HG02623 (cell line): ENCODE measurements at regions not wholly inside any gene's neighbourhood (a gene's known extent, or its start where the extent isn't known, plus 50 kb on each side); places are given as distances from the start of the nearest gene placed in this dataset.

Experiments used
- ATAC-seq: cut with Tn5 transposase; IDR thresholded peaks from one replicate; pipeline ENCODE4 v1.9.1; 2021; ENCODE audit warnings: moderate library complexity; ENCODE audit not compliant: unreplicated experiment

DNA sequence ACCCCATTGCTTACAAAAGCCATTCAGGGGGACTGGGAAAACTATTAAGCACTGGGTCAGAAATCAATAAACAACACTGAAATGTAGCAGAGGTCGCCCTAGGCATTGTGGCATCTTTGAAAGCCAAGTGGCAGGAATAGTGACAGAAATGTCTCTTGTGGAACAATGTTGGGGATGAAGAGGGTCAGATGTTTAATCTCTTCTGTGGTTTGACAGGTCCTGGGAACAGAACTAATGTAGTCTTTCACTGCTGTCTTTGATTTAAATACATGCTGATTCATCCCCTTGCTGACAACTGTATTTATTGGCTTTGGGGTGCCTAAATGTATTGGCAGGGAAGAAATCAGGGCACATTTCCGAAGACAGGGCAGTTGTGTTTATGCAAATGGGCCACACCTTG lies 194.8 kb downstream of the ATG4C start:
- no peak for ATAC-seq

- no peak for ATAC-seq
Observed at GRCh38 chr1:62981434-62981833, 197.5 kb downstream of the ATG4C start.

DNA sequence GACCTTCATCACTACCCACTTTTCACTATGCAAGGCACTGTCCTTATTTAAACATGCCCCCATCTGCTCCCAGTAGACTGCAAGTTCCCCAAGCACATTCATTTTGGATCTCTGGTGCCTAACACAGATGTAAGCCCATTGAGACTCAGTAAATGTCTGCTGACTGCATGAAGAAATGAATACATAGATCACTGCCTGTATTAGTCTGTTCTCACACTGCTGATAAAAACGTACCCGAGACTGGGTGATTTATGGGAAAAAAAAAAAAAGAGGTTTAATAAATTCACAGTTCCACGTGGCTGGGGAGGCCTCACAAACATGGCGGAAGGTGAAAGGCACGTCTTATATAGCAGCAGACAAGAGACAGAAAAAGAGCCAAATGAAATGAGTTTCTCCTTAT lies 204.9 kb downstream of the ATG4C start:
- ATAC-seq = no peak

GRCh38 chr1:62989497-62989896 lies 205.6 kb downstream of the ATG4C start:
- ATAC-seq = no peak

GRCh38 chr1:62991152-62991551 lies 207.2 kb downstream of the ATG4C start:
- ATAC-seq = no peak

GRCh38 chr1:62993844-62994243 lies 209.9 kb downstream of the ATG4C start:
- no peak for ATAC-seq

DNA sequence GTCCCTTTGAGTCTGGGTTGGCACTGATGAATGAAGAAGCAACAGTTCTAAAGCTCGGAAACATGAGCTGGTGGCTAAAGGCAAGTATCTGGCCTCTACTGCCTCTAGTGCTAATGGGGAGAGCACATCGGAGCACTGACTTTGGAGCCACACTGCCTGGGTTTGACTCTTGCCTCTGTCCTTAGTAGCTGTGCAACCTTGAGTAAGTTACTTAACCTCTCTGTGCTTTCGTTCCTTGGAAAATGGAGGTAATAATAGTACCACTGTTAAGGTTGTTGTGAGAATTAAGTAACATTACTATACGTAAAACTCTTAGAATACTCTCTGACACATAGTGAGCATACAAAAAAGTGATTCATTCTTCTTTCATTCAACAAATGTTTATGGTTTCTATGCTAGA lies 211.2 kb downstream of the ATG4C start:
- ATAC-seq = no peak

DNA sequence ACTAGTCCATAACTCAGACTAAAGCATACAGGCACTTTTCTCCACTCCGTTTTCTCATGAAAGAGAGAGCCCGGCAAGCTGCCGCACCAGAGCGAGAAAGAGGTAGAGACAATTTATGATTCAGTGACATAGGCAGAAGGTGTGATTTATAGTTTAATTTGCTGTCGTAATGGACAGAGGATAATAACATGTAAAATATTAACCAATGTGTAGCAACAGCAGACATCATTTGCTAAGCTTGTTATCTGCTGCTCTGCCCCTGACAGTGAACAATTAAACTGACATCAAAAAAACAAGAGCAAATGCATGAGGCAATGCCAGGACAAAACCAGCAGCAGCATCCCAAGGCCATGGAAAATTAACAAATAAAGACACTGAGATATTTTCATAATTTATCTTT lies 214.0 kb downstream of the ATG4C start:
- no peak for ATAC-seq

GRCh38 chr1:62998845-62999649 lies 215.1 kb downstream of the ATG4C start:
- ATAC-seq = no peak

DNA sequence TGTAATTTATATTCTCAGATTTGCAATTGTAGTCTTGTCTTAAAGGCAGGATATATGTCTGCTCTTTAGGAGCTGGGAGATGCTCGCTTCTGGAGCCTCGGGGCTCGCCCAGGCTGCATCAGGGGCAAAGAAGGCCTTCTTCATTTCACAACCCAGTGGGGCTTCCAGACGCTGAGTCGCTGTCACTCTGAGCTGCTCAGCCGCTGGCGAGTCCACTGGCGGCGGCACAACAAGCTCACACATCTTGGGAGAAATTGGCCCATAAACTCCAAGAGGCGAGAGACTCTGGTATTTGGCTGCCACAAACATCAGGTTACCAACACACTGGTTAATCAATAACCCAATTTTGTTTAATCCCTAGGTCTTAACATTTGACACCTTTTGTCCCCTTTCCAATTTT lies 216.6 kb downstream of the ATG4C start:
- no peak for ATAC-seq

DNA sequence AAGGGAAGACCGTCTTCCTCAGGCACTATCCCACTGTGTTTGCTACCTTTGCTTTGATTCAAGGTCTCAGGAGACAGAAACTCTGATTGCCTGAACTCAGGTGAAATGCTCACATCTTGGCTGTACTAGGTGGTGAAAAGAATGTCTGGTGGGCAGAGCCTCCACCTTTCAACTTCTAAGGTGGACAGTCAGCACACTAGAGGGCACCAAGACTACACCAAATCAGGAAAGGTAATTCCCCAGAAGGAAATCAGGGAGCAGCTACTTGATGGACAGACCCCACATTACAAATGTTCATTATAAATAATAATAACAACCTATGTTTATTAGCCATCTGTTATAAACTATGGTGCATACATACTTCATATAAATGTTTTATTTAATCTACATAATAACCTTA lies 220.9 kb downstream of the ATG4C start:
- no peak for ATAC-seq

DNA sequence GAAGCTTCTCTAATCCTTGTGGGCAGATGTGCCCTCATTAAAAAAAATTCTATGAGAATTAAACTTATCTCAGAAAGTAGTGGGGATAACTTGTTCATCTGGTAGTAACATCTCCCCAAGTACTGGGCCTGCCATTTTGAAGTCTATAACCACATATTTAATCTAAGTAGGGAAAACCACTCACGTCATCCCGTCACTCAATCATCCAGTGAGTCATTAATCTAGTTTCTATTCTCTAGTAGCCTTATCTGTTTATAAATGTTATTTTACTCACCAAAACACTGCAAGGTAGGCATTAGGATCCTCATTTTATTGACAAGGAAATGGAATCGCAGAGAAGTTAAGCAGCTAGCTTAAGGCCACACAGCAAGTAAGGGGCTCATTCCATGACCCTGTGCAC lies 221.9 kb downstream of the ATG4C start:
- no peak for ATAC-seq

DNA sequence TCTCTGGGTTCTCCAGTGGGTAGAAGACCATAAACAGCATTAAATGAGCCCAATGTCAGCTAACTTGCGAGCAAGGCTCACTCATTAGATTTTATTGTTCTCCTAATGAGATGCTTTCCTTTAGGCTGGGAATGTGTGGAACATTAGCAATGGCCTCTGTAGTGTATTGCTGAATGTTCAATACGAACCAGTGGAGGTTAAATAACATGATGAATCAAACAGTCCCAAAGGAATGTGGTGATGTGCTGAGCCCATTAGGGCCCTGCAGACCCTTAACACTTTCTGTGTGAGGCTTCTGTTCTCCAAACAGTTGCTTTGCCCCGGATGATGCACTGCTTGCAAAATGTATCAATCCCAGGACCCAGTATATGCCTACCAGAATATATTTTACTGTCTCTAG lies 225.5 kb downstream of the ATG4C start:
- no peak for ATAC-seq

DNA sequence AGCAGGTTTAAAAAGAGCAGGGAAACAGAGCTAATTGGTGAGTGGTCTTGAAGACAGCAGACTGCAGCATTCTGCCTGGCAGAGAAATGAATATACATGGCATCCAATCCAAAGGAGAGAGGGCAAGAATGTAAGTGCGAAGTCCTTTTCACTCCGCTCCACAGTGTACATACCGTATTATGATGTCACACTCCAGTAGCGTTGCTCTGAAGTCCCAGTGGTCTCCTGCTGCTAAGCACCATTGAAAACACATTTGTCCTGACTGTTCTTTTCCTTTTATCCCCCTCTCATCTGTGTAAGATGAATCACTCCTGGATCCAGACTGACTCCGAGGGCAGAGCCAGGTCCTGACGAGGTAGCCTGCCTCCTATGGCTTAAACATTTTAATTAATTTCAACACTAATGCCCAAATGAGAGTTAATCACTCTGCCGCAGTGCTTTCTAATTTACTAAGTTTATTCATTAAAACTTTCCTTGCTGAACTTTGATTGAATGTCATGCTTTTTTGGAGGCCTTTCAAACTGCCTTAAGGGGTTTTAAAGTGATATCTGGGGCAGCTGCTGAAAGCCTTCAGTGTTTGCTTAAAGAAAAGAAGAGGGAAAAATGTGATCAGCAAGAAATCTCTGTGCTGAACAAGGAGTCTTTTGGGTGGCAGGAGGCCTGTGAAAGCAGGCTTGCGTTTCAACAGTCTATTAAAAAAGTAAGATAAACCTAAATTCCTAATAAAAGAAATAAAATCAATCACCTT lies 227.2 kb downstream of the ATG4C start:
- ATAC-seq = no peak

DNA sequence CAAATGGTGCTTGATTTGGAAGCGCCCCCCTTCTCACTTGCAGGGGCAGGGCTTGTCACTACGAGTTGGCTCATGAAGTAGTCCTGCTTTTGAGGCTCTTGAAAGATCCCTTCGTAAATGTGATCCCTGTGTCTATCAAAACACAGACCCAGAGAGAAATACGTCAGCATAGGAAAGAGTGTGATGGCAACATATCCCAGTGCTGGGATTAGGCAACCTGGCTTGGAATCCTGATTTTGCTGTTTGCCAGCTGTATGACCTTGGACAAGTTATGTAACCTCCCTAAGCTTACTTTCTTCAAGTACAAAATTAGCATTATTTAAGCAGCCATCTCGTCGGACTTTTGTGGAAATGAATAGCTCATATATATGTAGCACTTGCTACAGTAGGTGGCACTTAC lies 228.4 kb downstream of the ATG4C start:
- ATAC-seq = no peak

DNA sequence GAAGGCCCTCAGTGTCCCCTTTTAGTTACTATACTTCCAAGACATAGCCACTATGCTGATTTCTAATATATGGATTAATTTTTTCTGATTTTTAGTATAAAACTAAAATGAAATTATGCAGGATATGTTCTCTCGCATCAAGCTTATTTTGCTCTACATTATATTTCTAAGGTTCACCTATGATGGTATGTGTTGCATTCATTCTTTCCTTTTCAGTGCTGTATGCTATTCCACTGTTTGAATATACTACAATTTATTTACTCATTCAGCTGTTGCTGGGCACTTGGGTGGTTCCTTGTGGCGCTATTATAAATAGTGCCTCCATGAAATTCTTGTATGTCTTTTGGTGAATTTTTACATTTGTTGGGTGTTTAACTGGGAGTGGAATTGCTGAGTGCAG lies 230.3 kb downstream of the ATG4C start:
- ATAC-seq = no peak

- ATAC-seq = no peak
Observed at GRCh38 chr1:63022319-63022718, 238.4 kb downstream of the ATG4C start.

GRCh38 chr1:63023171-63023570 lies 239.2 kb downstream of the ATG4C start:
- no peak for ATAC-seq

GRCh38 chr1:63023637-63024036 lies 239.7 kb downstream of the ATG4C start:
- no peak for ATAC-seq

DNA sequence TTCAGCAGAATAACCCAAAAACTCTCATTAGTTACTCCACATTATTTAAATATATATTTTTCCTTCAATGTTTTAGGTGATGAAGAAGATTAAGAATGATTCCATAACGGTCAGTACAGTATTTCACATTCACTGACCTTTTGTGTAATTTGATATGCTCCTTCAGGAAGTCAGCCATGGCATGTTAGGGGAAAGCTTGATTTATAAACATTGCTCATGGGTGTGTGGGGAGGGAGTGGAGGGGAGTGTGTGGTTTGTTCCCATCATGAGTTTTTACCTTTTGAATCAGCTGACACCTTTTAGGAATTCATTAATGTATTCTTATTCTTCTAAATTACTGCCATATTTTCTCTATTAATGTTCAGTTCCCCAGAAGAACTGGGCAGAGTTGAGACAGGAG lies 240.2 kb downstream of the ATG4C start:
- no peak for ATAC-seq

DNA sequence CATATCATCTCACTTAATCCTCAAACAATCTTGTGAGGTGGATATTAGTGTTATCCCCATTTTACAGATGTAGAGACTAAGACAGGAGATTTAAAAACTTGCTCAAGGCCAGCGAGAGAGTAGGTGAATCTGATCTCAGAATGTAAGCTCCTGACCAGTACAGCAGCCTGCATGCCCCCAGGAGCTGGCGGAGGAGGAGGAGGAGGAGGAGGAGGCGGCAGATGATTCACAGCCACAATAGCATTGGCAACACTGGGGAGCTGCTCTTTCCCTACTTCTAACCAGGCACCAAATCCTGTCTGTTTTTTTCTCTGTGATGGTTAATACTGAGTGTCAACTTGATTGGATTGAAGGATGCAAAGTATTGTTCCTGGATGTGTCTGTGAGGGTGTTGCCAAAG lies 243.2 kb downstream of the ATG4C start:
- ATAC-seq = no peak

GRCh38 chr1:63032171-63032570 lies 248.2 kb downstream of the ATG4C start:
- ATAC-seq = no peak

GRCh38 chr1:63033211-63033610 lies 249.3 kb downstream of the ATG4C start:
- ATAC-seq = no peak
